HL-60 (cell line): ENCODE measurements at regions not wholly inside any gene's neighbourhood (a gene's known extent, or its start where the extent isn't known, plus 50 kb on each side); places are given as distances from the start of the nearest gene placed in this dataset.

Experiments
- DNase-seq, 2 experiments: peaks; one replicate each; pipeline ENCODE4 v3.0.0-alpha.2; 2010 to 2020; ENCODE audit warnings: low read depth in 1 of 2, low spot score in 1 of 2
- H3K27ac ChIP-seq: fragments of 250-450 bp; sonication (Bioruptor Pico); replicated peaks from 2 replicates; pipeline ENCODE4 v1.5.1; 2020; ENCODE audit warnings: mild to moderate bottlenecking, moderate library complexity
- H3K27me3 ChIP-seq: fragments of 250-450 bp; sonication (Bioruptor Pico); 2 replicates; pipeline ENCODE4 v1.5.1; 2021; ENCODE audit warnings: mild to moderate bottlenecking, moderate library complexity; ENCODE audit not compliant: insufficient read depth, poor library complexity, severe bottlenecking
- H3K4me3 ChIP-seq: replicated peaks from 2 replicates; pipeline ENCODE4 v1.5.1; 2011; ENCODE audit warnings: mild to moderate bottlenecking, control low read depth, low read length; ENCODE audit not compliant: insufficient read depth
- GABPA ChIP-seq: IDR thresholded peaks from 2 replicates; pipeline ENCODE4 v1.6.1; 2012; ENCODE audit warnings: low read depth
- POLR2AphosphoS5 ChIP-seq: IDR thresholded peaks from 2 replicates; pipeline ENCODE4 v1.6.1; 2012; ENCODE audit warnings: low read depth
- SPI1 ChIP-seq: IDR thresholded peaks from 2 replicates; pipeline ENCODE4 v1.6.1; 2012; ENCODE audit warnings: low read depth, mild to moderate bottlenecking, borderline replicate concordance
- TF ChIP-seq, protein P1 (sequence below): IDR thresholded peaks from one replicate; pipeline ENCODE4 v1.5.1; 2011; ENCODE audit warnings: low read length, control low read depth, inconsistent platforms; ENCODE audit not compliant: insufficient read depth
- TF ChIP-seq, protein P2 (sequence below): IDR thresholded peaks from 2 replicates; pipeline ENCODE4 v1.6.1; 2012; ENCODE audit warnings: low read depth; ENCODE audit not compliant: insufficient replicate concordance

DNA sequence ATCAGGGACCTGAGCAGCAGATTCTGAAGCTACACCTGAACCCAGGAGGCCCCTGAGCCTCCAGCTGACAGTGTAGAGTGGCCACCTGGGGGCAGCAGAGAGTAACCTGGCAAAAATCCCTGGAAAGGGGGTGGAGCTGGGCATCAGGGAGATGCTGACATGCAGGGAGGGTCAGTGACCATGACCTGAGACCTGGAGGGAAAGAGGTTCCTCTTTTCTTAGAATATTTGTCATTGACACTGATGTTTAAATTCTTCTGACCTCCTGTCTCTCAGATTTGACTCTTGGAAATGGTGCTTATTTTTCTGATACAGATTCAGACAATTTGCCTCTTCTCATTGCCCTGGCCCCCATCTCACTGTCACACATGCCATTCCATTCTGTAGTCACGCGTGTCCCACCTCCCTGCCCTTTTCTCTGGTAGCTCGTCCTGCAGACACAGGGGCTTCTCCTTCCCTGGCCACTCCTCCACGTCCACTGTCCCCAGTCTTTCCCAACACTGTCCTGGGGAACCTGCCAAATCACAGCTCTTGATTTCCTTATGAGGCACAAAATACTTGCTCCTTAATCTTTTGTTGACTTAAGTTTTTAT is 117.2 kb upstream of the IGLL5 start:
- no peaks in the 10 kb centered on the region for H3K27me3 ChIP-seq
- H3K27ac ChIP-seq = no peak overlapping the region
- DNase-seq = peak; percentile 21 to 23
- no peak overlapping the region for H3K4me3 ChIP-seq
- TF ChIP-seq, protein P1, sequence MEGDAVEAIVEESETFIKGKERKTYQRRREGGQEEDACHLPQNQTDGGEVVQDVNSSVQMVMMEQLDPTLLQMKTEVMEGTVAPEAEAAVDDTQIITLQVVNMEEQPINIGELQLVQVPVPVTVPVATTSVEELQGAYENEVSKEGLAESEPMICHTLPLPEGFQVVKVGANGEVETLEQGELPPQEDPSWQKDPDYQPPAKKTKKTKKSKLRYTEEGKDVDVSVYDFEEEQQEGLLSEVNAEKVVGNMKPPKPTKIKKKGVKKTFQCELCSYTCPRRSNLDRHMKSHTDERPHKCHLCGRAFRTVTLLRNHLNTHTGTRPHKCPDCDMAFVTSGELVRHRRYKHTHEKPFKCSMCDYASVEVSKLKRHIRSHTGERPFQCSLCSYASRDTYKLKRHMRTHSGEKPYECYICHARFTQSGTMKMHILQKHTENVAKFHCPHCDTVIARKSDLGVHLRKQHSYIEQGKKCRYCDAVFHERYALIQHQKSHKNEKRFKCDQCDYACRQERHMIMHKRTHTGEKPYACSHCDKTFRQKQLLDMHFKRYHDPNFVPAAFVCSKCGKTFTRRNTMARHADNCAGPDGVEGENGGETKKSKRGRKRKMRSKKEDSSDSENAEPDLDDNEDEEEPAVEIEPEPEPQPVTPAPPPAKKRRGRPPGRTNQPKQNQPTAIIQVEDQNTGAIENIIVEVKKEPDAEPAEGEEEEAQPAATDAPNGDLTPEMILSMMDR = peak; percentile 50
- no peak for TF ChIP-seq GABPA

DNA sequence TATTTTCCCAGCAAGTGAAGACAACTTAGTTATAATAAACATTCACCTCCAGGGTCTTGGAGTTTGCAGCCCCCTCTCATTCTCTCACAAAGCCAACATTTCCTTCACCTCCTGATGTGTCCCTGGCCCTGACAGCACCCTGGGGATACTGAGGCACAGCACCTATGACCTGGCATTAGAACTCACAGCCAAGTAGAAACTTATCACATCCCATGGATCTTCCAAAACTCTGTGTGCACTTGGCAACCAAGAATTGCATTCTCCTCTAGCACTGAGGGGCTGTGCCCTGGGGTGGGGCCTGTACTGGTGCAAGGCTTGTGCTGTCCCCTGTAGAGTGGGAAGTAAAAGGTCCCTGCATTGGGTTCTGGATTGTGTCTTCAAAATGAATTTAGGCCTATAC is 116.7 kb upstream of the IGLL5 start:
- DNase-seq = no peak
- Histone ChIP-seq H3K27ac (no peak overlapping the region), H3K4me3 (no peak overlapping the region), H3K27me3 (no peaks in the 10 kb centered on the region)
- no peak for TF ChIP-seq SPI1
- TF ChIP-seq POLR2AphosphoS5 = no peak
- TF ChIP-seq, protein P2, sequence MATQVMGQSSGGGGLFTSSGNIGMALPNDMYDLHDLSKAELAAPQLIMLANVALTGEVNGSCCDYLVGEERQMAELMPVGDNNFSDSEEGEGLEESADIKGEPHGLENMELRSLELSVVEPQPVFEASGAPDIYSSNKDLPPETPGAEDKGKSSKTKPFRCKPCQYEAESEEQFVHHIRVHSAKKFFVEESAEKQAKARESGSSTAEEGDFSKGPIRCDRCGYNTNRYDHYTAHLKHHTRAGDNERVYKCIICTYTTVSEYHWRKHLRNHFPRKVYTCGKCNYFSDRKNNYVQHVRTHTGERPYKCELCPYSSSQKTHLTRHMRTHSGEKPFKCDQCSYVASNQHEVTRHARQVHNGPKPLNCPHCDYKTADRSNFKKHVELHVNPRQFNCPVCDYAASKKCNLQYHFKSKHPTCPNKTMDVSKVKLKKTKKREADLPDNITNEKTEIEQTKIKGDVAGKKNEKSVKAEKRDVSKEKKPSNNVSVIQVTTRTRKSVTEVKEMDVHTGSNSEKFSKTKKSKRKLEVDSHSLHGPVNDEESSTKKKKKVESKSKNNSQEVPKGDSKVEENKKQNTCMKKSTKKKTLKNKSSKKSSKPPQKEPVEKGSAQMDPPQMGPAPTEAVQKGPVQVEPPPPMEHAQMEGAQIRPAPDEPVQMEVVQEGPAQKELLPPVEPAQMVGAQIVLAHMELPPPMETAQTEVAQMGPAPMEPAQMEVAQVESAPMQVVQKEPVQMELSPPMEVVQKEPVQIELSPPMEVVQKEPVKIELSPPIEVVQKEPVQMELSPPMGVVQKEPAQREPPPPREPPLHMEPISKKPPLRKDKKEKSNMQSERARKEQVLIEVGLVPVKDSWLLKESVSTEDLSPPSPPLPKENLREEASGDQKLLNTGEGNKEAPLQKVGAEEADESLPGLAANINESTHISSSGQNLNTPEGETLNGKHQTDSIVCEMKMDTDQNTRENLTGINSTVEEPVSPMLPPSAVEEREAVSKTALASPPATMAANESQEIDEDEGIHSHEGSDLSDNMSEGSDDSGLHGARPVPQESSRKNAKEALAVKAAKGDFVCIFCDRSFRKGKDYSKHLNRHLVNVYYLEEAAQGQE = no peak
- TF ChIP-seq, protein P1 = no peak
- no peak for TF ChIP-seq GABPA

DNA sequence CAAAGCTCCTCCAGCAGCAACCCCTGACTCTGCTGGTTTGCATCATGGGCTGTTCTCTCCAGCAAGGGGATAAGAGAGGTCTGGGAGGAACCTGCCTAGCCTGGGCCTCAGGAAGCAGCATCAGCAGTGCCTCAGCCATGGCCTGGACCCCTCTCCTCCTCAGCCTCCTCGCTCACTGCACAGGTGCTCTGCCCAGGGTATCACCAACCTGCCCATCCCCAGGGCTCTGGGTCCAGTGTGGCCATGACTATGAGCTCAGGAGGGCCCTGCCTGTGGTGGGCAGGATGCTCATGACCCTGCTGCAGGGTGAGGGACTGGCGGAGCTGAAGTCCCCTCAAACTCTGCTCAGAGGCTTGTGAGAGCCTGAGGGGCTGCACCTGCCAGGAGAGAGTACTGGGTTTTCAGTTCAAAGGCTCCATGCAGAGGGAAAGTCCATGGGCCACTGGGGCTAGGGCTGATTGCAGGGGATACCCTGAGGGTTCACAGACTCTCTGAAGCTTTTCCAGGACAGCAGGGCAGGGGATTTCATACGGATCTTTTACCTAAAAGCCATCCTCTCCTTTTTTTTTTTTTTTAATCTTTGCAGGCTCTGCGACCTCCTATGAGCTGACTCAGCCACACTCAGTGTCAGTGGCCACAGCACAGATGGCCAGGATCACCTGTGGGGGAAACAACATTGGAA is 115.8 kb upstream of the IGLL5 start:
- H3K27ac ChIP-seq = no peak overlapping the region
- DNase-seq = no peak
- no peaks in the 10 kb centered on the region for H3K27me3 ChIP-seq
- no peak overlapping the region for H3K4me3 ChIP-seq
- no peak for TF ChIP-seq GABPA
- no peak for TF ChIP-seq SPI1
- TF ChIP-seq, protein P1 = no peak
- TF ChIP-seq, protein P2 = no peak
- no peak for TF ChIP-seq POLR2AphosphoS5

DNA sequence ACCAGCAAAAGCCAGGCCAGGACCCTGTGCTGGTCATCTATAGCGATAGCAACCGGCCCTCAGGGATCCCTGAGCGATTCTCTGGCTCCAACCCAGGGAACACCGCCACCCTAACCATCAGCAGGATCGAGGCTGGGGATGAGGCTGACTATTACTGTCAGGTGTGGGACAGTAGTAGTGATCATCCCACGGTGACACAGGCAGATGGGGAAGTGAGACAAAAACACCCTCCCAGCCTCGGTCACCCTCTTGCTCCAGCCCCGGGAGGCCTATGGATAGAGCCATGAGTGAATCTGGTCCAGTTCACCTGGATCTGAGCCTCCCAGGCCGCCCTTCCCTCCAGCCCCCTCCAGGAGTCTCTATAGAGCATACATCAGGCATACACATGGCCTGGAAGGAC is 115.2 kb upstream of the IGLL5 start:
- H3K4me3 ChIP-seq = no peak overlapping the region
- H3K27me3 ChIP-seq = no peaks in the 10 kb centered on the region
- TF ChIP-seq, protein P1 = no peak
- TF ChIP-seq, protein P2 = no peak
- no peak for TF ChIP-seq GABPA
- TF ChIP-seq SPI1 = no peak
- no peak for TF ChIP-seq POLR2AphosphoS5
- no peak for DNase-seq
- H3K27ac ChIP-seq = no peak overlapping the region
